H1 (cell line): ENCODE measurements at regions not wholly inside any gene's neighbourhood (a gene's known extent, or its start where the extent isn't known, plus 50 kb on each side); places are given as distances from the start of the nearest gene placed in this dataset.

Experiments
- CTCF ChIA-PET: fragments of 300-600 bp; sonication (Branson Sonifier 250); formaldehyde crosslinking; loops from one replicate; lab custom pipeline; 2021; ENCODE audit not compliant: partially characterized antibody; lab: Charles Lee
- POLR2A ChIA-PET: fragments of 300-600 bp; sonication (Branson Sonifier 250); formaldehyde crosslinking; loops from one replicate; lab custom pipeline; 2021; ENCODE audit warnings: inconsistent platforms; ENCODE audit not compliant: partially characterized antibody; lab: Charles Lee
- DNase-seq, 2 experiments: peaks; one replicate each; pipeline versions ENCODE4 v3.0.0 to v3.0.0-alpha.2; 2010 to 2022; ENCODE audit warnings: low spot score in 2 of 2, low read depth in 1 of 2, mixed read lengths in 1 of 2
- FAIRE-seq: peaks from 2 replicates; lab custom pipeline; 2011; peaks lifted over from hg19 to GRCh38; lab: Jason Lieb, UNC
- H2AFZ ChIP-seq: 2 replicates; pipeline ENCODE4 v1.8.1; 2012; ENCODE audit warnings: low read length, inconsistent platforms
- H2AK5ac ChIP-seq: 2 replicates; pipeline ENCODE4 v1.6.1; 2013; ENCODE audit warnings: low read depth, low read length
- H2BK120ac ChIP-seq: replicated peaks from 2 replicates; pipeline ENCODE3; 2013; ENCODE audit warnings: low read depth, low read length, inconsistent platforms
- H2BK12ac ChIP-seq: 2 replicates; pipeline ENCODE4 v1.6.1; 2013; ENCODE audit warnings: low read depth, low read length
- H2BK15ac ChIP-seq: 2 replicates; pipeline ENCODE4 v1.6.1; 2013; ENCODE audit warnings: low read length
- H2BK20ac ChIP-seq: 2 replicates; pipeline ENCODE4 v1.6.1; 2013; ENCODE audit warnings: low read length
- H2BK5ac ChIP-seq: 2 replicates; pipeline ENCODE4 v1.6.1; 2013; ENCODE audit warnings: low read depth, low read length
- H3K14ac ChIP-seq: 2 replicates; pipeline ENCODE4 v1.6.1; 2013; ENCODE audit warnings: inconsistent platforms; ENCODE audit not compliant: insufficient read length
- H3K18ac ChIP-seq: 2 replicates; pipeline ENCODE4 v1.6.1; 2013; ENCODE audit warnings: low read length; ENCODE audit errors: extremely low read depth
- H3K23ac ChIP-seq: 2 replicates; pipeline ENCODE4 v1.6.1; 2013; ENCODE audit warnings: inconsistent platforms; ENCODE audit not compliant: insufficient read length
- H3K23me2 ChIP-seq: 2 replicates; pipeline ENCODE4 v1.6.1; 2013; ENCODE audit warnings: low read depth, low read length
- H3K27ac ChIP-seq: 2 replicates; pipeline ENCODE4 v1.6.1; 2011; ENCODE audit warnings: low read depth, low read length, inconsistent platforms
- H3K27me3 ChIP-seq, 4 experiments: replicated peaks in 1 of 4; 1 replicate in 1 of 4; 2 replicates in 3 of 4; pipeline versions ENCODE4 v1.6.1 to v1.8.1; 2011 to 2013; ENCODE audit warnings: low read length in 3 of 4, mild to moderate bottlenecking in 3 of 4, inconsistent platforms in 2 of 4, mixed read lengths in 2 of 4, moderate library complexity in 1 of 4; ENCODE audit not compliant: control insufficient read depth in 3 of 4, insufficient read depth in 3 of 4; ENCODE audit errors: extremely low read depth in 1 of 4
- H3K36me3 ChIP-seq, 4 experiments: 2 replicates each; pipeline versions ENCODE4 v1.6.1 to v1.8.1; 2011 to 2013; ENCODE audit warnings: mild to moderate bottlenecking in 4 of 4, low read length in 3 of 4, moderate library complexity in 2 of 4, control low read depth in 1 of 4, inconsistent platforms in 1 of 4; ENCODE audit not compliant: insufficient read depth in 4 of 4, control insufficient read depth in 2 of 4
- H3K4ac ChIP-seq: replicated peaks from 2 replicates; pipeline ENCODE3; 2013; ENCODE audit warnings: low read length, low read depth, mixed read lengths, inconsistent platforms; ENCODE audit not compliant: insufficient read length
- H3K4me1 ChIP-seq, 4 experiments: replicated peaks in 1 of 4; 1 replicate in 1 of 4; 2 replicates in 3 of 4; pipeline versions ENCODE4 v1.6.1 to v1.8.1; 2011 to 2013; ENCODE audit warnings: low read length in 3 of 4, inconsistent platforms in 2 of 4, mixed read lengths in 1 of 4; ENCODE audit not compliant: insufficient read depth in 4 of 4, control insufficient read depth in 3 of 4
- H3K4me2 ChIP-seq, 2 experiments: 2 replicates each; pipeline versions ENCODE4 v1.6.1 to v1.8.1; 2011 to 2013; ENCODE audit warnings: low read depth in 2 of 2, low read length in 2 of 2, control low read depth in 1 of 2, inconsistent platforms in 1 of 2, mild to moderate bottlenecking in 1 of 2; ENCODE audit not compliant: insufficient read depth in 1 of 2
- H3K4me3 ChIP-seq, 4 experiments: fragments of 200-600, 300-600 bp in 1 of 4; sonication (generic), shearing (Covaris generic), sonication (Bioruptor Twin) in 1 of 4; 2 replicates each; pipeline versions ENCODE4 v1.5.1 to v1.8.1; 2011 to 2016; ENCODE audit warnings: low read length in 4 of 4, low read depth in 3 of 4, control low read depth in 2 of 4, inconsistent platforms in 2 of 4, mild to moderate bottlenecking in 2 of 4, mixed read lengths in 1 of 4, moderate library complexity in 1 of 4; ENCODE audit not compliant: insufficient read depth in 2 of 4; ENCODE audit errors: extremely low read depth in 1 of 4
- H3K56ac ChIP-seq: replicated peaks from 2 replicates; pipeline ENCODE3; 2013; ENCODE audit warnings: low read depth, mild to moderate bottlenecking, mixed read lengths, low read length, inconsistent platforms; ENCODE audit not compliant: insufficient read length
- H3K79me1 ChIP-seq: 2 replicates; pipeline ENCODE4 v1.6.1; 2013; ENCODE audit warnings: low read depth, low read length, control low read depth
- H3K79me2 ChIP-seq, 2 experiments: 2 replicates each; pipeline versions ENCODE4 v1.6.1 to v1.8.1; 2012 to 2013; ENCODE audit warnings: low read length in 2 of 2, mild to moderate bottlenecking in 2 of 2, inconsistent platforms in 1 of 2; ENCODE audit not compliant: insufficient read depth in 2 of 2, control insufficient read depth in 1 of 2
- H3K9ac ChIP-seq, 4 experiments: replicated peaks in 1 of 4; 1 replicate in 1 of 4; 2 replicates in 3 of 4; pipeline versions ENCODE4 v1.6.1 to v1.8.1; 2011 to 2013; ENCODE audit warnings: low read depth in 3 of 4, low read length in 3 of 4, control low read depth in 2 of 4, mild to moderate bottlenecking in 2 of 4, moderate library complexity in 2 of 4, inconsistent platforms in 1 of 4; ENCODE audit errors: extremely low read depth in 1 of 4
- H3K9me3 ChIP-seq, 2 experiments: 2 replicates each; pipeline versions ENCODE4 v1.6.1 to v1.8.1; 2012 to 2013; ENCODE audit warnings: mild to moderate bottlenecking in 2 of 2, moderate library complexity in 2 of 2, control low read depth in 1 of 2, inconsistent platforms in 1 of 2, low read depth in 1 of 2, low read length in 1 of 2, mixed read lengths in 1 of 2; ENCODE audit not compliant: insufficient read depth in 2 of 2
- H4K20me1 ChIP-seq, 2 experiments: replicated peaks in 1 of 2; 2 replicates each; pipeline versions ENCODE3 to v1.8.1; 2011 to 2013; ENCODE audit warnings: inconsistent platforms in 2 of 2, low read length in 2 of 2, mild to moderate bottlenecking in 1 of 2; ENCODE audit not compliant: insufficient read depth in 2 of 2, control insufficient read depth in 1 of 2
- H4K5ac ChIP-seq: 2 replicates; pipeline ENCODE4 v1.6.1; 2013; ENCODE audit warnings: low read length, low read depth, mixed read lengths, inconsistent platforms; ENCODE audit not compliant: insufficient read length
- H4K8ac ChIP-seq: 2 replicates; pipeline ENCODE4 v1.8.0; 2013; ENCODE audit warnings: mild to moderate bottlenecking, moderate library complexity, low read length, inconsistent platforms; ENCODE audit not compliant: insufficient read depth; ENCODE audit errors: extremely low read depth
- H4K91ac ChIP-seq: replicated peaks from 2 replicates; pipeline ENCODE3; 2013; ENCODE audit warnings: low read length, mixed read lengths, inconsistent platforms; ENCODE audit not compliant: insufficient read length
- SP2 ChIP-seq: IDR thresholded peaks from 2 replicates; pipeline ENCODE4 v1.6.1; 2012; ENCODE audit warnings: mild to moderate bottlenecking, low read length, inconsistent platforms
- SUZ12 ChIP-seq: fragments of 200-600 bp; sonication (generic); IDR thresholded peaks from 2 replicates; pipeline ENCODE4 v1.6.1; 2012; ENCODE audit warnings: mild to moderate bottlenecking, inconsistent platforms, low read length, moderate library complexity, mixed read lengths
- WGBS, 2 experiments: shearing (Covaris generic) in 1 of 2; methylation state at CpG; one replicate each; pipeline versions ENCODE4 v1.1.6 to v1.1.7; 2013 to 2015; ENCODE audit warnings: low lambda C conversion rate in 2 of 2, mixed read lengths in 2 of 2, inconsistent platforms in 1 of 2, low coverage in 1 of 2, missing lambda C conversion rate in 1 of 2; ENCODE audit not compliant: insufficient replicate concordance in 2 of 2, insufficient coverage in 1 of 2, insufficient read length in 1 of 2; ENCODE audit errors: extremely low coverage in 1 of 2, missing lambda C conversion rate in 1 of 2; 5-methylcytosine and 5-hydroxymethylcytosine counted together

GRCh38 chr6:167730441-167730840, 96.3 kb upstream of the AFDN start:
- Histone ChIP-seq H3K23ac (no peak overlapping the region), H3K18ac (no peak overlapping the region), H3K27ac (no peak overlapping the region), H3K4me1 (no peaks in the 10 kb centered on the region), H3K36me3 (no peaks in the 10 kb centered on the region), H2BK5ac (no peak overlapping the region), H4K91ac (no peak overlapping the region), H2BK15ac (no peak overlapping the region), H3K4ac (no peak overlapping the region), H3K4me3 (no peak overlapping the region), H3K14ac (no peak overlapping the region), H3K9ac (no peak overlapping the region), H4K20me1 (no peaks in the 10 kb centered on the region), H3K23me2 (no peaks in the 10 kb centered on the region), H2BK120ac (no peak overlapping the region), H4K8ac (no peak overlapping the region), H2AFZ (no peak overlapping the region), H3K79me2 (no peaks in the 10 kb centered on the region), H3K27me3 (no peaks in the 10 kb centered on the region), H2BK20ac (no peak overlapping the region), H3K9me3 (no peaks in the 10 kb centered on the region), H2BK12ac (no peak overlapping the region), H3K4me2 (no peak overlapping the region), H2AK5ac (no peak overlapping the region), H3K56ac (no peak overlapping the region), H3K79me1 (no peaks in the 10 kb centered on the region), H4K5ac (no peak overlapping the region)
- no peak for FAIRE-seq
- no peak for DNase-seq
- CTCF ChIA-PET = no interaction called here
- WGBS, 2 experiments = 93% methylated on average over 15 of the region's 15 CpGs; no CpG with 5 or more reads in 1 of the 2 experiments
- POLR2A ChIA-PET = no interaction called here
- TF ChIP-seq SUZ12 (no peak), SP2 (no peak)
